HG03064 (cell line): ENCODE measurements at regions not wholly inside any gene's neighbourhood (a gene's known extent, or its start where the extent isn't known, plus 50 kb on each side); places are given as distances from the start of the nearest gene placed in this dataset.
"Not testable (repeated sequence)": the region's sequence is repeated elsewhere in the genome, so short reads cannot be mapped to it uniquely, and the experiment has no call there.

Experiments
- ATAC-seq: cut with Tn5 transposase; IDR thresholded peaks from one replicate; pipeline ENCODE4 v1.9.1; 2021; ENCODE audit warnings: low read depth; ENCODE audit not compliant: unreplicated experiment

- no peak for ATAC-seq
Observed at GRCh38 chr2:228798458-228799207, 472.5 kb downstream of the PID1 start.

- no peak for ATAC-seq
Observed at GRCh38 chr2:228796386-228796785, 474.7 kb downstream of the PID1 start.

GRCh38 chr2:228793116-228793515, 478.0 kb downstream of the PID1 start:
- ATAC-seq, result no peak

- ATAC-seq, result no peak
Observed at GRCh38 chr2:228786901-228787300, 484.2 kb downstream of the PID1 start.

- no peak for ATAC-seq
Observed at GRCh38 chr2:228782281-228782680, 488.8 kb downstream of the PID1 start.

DNA sequence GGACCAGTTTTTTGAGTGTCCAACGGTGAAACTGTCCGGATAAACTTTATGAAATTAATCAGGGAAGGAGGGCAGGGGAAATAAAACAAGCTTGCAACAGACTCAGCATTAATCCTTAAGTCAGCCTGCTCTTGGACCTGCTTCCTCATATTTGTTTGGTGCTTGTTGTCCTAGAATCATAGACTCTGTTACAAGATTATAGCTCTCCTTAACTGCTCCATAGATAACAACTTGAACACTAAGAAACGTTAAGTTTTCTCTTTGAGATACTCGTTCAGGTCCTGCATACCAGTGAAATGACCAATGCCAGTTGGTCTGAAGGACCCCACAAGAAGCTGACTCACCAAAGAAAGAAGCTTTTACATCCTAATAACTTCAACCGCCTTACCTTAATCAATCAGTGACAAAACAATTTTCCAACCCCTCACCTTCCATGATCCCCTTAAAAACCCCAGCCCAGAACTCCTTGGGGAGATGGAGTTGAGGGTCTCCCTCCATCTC, 493.2 kb downstream of the PID1 start:
- ATAC-seq, result no peak

- no peak for ATAC-seq
Observed at GRCh38 chr2:228774548-228774947, 496.5 kb downstream of the PID1 start.

- no peak for ATAC-seq
Observed at GRCh38 chr2:228771774-228772173, 499.3 kb downstream of the PID1 start.

DNA sequence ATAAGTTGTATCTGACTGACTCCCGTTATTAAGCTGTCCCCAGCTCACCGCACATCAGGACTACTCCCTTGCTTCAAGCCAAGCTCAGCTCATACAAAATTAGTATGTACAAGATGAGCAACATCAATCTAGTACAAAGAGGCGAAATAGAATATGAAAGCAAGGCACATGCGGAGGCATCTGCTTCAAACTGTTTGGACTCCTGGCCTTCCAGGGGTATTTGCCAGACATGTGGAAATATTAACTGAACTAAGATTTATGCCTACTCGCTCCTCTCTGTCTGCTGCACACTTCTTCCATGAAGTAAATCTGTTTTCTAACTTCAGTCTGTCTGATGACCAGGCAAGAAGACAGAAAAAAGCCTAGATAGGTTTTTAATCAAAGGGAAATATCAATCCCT, 499.8 kb downstream of the PID1 start:
- ATAC-seq, result no peak

- no peak for ATAC-seq
Observed at GRCh38 chr2:228768818-228769217, 502.3 kb downstream of the PID1 start.

- ATAC-seq, result not testable (repeated sequence)
Observed at GRCh38 chr2:228768141-228768540, 502.9 kb downstream of the PID1 start.

GRCh38 chr2:228767196-228767595, 503.9 kb downstream of the PID1 start:
- no peak for ATAC-seq

- ATAC-seq, result no peak
Observed at GRCh38 chr2:228763379-228763981, 507.6 kb downstream of the PID1 start.

- ATAC-seq, result no peak
Observed at GRCh38 chr2:228762565-228762964, 508.5 kb downstream of the PID1 start.

DNA sequence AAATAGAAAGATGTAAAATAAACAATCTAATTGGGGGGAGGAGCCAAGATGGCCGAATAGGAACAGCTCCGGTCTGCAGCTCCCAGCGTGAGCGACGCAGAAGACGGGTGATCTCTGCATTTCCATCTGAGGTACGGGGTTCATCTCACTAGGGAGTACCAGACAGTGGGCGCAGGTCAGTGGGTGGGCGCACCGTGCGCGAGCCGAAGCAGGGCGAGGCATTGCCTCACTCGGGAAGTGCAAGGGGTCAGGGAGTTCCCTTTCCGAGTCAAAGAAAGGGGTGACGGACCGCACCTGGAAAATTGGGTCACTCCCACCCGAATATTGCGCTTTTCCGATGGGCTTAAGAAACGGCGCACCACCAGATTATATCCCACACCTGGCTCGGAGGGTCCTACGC, 515.4 kb downstream of the PID1 start:
- ATAC-seq, result not testable (repeated sequence)

GRCh38 chr2:228747483-228747882, 523.6 kb downstream of the PID1 start:
- ATAC-seq, result no peak

GRCh38 chr2:228738671-228739380, 532.3 kb downstream of the PID1 start:
- ATAC-seq, result no peak

DNA sequence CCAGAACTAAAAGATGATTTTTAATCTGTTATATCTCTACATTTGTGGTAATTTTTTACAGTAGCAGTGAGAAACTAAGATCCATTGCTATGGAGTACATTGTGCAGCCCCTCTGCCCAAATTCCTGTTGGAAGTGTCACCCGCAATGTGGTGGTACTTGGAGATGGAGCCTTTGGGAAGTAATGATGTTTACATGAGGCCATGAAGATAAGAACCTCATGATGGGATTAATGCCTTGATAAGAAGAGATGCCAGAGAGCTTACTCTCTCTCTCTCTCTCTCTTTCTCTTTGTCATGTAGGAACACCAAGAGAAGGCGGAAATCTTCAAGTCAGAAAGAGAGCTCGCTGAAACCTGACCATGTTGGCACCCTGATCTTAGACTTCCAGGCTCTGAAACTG, 535.4 kb downstream of the PID1 start:
- ATAC-seq, result no peak

GRCh38 chr2:228731517-228731916, 539.6 kb downstream of the PID1 start:
- no peak for ATAC-seq

GRCh38 chr2:228728961-228729360, 542.1 kb downstream of the PID1 start:
- no peak for ATAC-seq

GRCh38 chr2:228725031-228725430, 543.5 kb upstream of the SPHKAP start:
- ATAC-seq, result no peak

DNA sequence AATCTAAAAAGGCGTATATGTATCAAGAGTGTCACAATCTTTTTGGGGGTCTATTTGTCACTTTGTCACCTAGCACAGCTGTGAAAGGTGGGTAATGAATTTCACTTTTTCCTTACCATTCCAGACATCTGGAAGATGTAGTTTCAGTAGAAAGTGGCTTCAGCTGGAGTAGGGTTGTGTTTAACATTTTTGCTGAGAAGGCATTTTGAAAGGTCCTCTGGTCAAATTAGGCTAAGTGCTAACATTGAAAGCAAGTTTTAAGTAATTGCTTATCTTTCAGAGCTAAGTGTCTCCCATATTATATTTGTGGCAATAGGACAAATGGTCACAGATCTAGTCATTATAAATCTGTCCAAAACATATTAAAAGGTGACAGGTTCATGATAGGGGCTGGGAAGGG, 542.1 kb upstream of the SPHKAP start:
- ATAC-seq, result no peak
